CD4-positive, alpha-beta T cell treated with Interleukin-21 for 1 hour (primary cell): ENCODE measurements at regions not wholly inside any gene's neighbourhood (a gene's known extent, or its start where the extent isn't known, plus 50 kb on each side); places are given as distances from the start of the nearest gene placed in this dataset.

ENCODE experiments used
- DNase-seq: peaks from one replicate; pipeline ENCODE4 v3.0.0-alpha.2; 2020

DNA sequence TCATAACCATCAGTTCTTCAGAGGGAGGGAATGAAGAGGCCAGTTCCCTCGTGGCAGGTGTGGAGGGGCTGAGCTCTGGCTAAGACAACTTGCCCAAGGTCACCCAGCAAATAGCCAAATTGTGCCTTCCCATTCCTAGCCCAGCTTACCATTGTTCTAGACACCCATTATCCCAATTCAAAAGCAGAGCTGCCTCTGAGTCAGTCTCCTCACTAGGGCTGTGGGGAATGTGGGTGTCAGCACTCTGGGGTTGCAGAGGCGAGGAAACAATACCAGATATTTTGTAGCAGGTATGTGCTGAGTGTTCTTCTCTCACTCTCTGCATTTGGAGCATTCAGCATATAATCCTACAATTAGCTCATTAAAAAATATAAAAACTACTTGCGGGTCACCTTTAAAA is 270.8 kb downstream of the PSAT1 start:
- no peak for DNase-seq

DNA sequence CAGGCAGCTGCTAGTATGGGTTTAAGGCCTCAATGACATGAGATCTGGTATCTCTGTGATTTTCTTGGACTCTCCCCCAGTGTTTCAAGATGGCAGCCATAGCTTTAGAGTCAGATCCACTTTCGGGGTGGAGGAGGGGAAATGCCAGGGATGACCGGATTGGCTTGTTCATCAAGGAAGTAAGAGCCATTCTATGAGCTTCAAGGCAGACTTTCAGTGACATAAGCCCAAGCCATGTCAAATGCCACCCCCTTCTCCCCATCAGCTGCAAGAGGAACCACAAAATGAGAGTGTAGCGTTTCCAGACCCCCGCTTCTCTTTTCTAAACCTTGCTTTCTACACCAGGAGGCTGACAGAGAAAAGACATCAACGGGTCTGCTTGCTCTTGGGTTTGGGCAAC is 271.8 kb downstream of the PSAT1 start:
- DNase-seq = no peak

- no peak for DNase-seq
Observed at GRCh38 chr9:78572266-78572665, 275.3 kb downstream of the PSAT1 start.

- DNase-seq = no peak
Observed at GRCh38 chr9:78573205-78573604, 276.3 kb downstream of the PSAT1 start.

GRCh38 chr9:78573669-78574068 is 276.7 kb downstream of the PSAT1 start:
- no peak for DNase-seq

DNA sequence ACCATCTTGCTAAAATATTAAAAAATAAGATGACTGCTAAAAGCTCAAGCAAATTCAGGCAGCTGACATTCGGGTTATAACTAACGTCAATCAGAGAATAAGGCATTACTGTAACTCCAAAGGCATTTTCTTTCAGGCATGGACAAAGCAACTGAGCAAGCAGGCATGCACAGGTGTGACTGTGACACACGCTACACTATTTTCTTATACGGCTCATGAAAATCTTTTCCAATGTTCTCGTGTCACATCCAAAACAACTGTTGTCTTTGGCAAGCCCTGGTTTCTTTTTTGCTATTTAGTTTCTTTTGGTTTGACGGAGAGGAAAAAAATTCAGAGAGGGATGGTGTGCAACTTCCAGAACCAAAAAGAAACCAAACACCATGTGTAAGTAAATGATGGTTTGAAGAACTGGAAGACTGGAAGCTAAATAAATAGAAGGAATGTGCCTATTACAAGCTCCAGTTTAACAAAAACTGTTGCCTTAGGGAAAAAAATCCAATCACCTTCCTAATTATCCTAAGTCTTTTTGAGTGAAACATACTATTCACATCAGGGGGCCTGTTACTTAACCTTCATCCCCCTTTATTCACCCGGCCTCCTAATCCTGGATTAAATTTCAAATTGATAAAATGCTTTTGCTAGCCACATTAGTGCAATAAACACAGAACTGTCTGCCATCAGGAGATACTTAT is 277.6 kb downstream of the PSAT1 start:
- DNase-seq = no peak

GRCh38 chr9:78575081-78575480 is 278.2 kb downstream of the PSAT1 start:
- no peak for DNase-seq

- no peak for DNase-seq
Observed at GRCh38 chr9:78575771-78576170, 278.8 kb downstream of the PSAT1 start.

DNA sequence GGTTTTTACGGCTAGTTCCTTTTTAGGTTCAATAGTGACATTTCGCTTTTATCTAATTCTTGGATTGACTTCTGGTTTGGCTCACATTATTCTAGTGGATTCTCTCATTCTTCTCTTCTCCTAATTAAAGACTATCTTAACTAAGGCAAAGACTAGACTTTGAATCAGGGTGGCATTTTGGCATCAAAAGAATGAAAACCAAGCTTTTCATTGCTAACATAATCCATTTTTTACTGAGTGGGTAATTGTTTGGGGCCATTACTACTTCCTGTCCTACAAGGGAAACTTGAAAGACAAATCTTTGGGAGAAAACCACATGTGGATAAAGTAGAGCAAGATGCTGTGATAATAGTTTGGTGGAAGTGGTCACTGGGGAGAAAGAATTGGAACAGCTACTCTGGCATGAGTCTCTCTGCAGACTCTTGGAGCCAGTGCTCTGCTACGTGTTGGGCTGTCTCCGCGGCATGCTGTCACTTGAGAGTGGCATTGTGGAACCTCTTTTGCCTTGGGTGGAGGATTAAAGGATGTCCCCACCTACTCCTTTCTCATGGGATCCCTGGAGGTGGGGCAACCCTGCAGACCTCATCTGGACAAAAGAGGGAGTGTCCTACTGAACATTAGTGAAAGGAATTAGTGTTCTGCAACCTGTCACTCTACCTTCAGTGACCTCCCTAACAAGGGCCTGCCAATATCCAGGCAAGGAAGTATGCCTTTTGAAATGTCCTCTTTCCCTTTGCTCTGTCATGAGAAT is 280.4 kb downstream of the PSAT1 start:
- no peak for DNase-seq

- DNase-seq = no peak
Observed at GRCh38 chr9:78578072-78578471, 281.1 kb downstream of the PSAT1 start.

- DNase-seq = no peak
Observed at GRCh38 chr9:78582821-78583220, 285.9 kb downstream of the PSAT1 start.

GRCh38 chr9:78584589-78584988 is 287.7 kb downstream of the PSAT1 start:
- DNase-seq = no peak

DNA sequence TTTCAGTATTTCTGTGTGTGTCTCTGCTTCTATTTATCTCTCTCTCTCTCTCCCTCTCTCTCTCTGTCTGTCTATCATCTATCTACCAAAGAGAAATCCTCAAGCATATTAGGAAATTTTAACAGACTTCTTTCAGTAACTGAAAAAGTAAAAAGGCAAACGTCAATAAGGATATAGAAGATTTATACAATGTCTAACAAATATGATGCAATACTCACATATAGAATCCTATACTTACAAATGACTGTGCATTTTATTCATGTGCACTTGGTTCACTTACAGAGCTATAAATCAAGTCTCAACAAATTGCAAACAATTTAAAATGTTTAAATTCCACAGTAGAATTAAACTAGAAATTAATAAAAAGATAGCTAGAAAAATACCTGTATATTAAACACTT is 289.0 kb downstream of the PSAT1 start:
- no peak for DNase-seq

DNA sequence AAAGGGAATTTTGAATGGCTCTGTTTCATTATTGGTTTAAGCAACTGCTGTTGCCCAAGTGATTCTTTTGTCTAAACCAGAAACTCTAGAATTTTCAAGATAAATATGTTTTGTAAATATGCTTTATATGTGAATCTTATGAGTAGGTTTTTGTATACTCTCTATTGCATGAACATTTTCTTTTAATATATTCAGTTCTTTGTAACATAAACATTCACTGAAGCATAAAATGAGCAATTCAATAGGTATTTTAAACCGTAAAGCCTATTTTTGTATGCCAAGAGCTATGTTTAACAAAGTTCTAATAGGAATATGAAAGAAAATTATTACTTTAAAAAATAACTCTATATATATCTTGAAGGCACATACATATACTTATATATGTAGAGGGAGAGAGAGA is 293.1 kb downstream of the PSAT1 start:
- DNase-seq = no peak

DNA sequence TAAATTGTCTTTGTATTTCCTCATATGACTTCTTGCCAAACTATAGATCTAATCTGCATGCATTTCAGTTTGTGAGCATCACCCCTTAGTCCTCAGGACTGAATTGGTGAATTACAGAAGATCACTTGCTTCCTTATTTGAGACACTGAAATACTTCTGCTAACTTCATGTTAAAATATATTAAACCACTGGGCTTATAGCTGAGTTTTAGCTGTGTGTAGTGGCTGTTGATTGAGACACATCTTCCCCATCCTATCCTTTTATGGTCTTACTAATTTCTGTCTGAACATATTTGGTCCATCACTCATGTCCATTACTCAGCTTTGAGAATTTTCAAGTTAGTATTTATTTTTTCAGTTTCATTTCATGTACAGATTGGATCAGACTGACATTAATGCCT is 295.9 kb downstream of the PSAT1 start:
- DNase-seq = no peak

DNA sequence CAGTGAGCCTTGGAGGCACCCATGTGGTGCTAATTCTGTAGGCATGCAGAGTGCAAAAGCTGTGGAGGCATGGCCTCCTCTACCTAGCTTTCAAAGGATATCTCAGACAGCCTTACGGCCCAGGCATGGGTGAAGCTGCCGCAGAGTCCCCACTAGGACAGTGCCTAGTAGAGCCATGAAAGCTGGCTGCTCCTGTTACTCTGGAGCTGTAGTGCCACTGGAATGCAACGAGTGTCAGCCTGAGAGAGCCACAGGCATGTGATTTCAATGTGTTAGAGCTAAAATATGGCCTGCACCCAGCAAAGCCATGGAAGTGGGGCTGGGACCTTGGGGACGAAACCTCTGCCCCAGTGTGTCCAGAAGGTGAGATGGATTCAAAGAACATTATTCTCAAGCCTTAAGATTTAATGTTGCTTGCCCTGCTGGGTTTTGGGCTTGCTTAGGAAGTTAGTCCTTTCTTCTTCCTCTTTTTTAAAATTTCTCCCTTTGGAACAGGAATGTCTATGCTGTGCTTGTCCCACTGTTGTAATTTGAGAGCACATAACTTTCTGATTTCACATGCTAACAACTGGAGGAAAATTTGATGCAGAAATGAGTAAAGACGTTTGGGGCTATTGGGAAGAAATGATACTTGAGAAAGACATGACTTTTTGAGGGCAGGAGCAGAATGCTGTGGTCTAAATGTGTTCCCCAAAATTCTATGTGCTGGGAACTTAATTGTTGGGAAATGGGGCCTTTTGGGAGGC is 298.4 kb downstream of the PSAT1 start:
- no peak for DNase-seq

GRCh38 chr9:78596346-78596745 is 299.4 kb downstream of the PSAT1 start:
- no peak for DNase-seq

GRCh38 chr9:78598120-78598519 is 301.2 kb downstream of the PSAT1 start:
- DNase-seq = no peak

- no peak for DNase-seq
Observed at GRCh38 chr9:78599926-78600325, 303.0 kb downstream of the PSAT1 start.

DNA sequence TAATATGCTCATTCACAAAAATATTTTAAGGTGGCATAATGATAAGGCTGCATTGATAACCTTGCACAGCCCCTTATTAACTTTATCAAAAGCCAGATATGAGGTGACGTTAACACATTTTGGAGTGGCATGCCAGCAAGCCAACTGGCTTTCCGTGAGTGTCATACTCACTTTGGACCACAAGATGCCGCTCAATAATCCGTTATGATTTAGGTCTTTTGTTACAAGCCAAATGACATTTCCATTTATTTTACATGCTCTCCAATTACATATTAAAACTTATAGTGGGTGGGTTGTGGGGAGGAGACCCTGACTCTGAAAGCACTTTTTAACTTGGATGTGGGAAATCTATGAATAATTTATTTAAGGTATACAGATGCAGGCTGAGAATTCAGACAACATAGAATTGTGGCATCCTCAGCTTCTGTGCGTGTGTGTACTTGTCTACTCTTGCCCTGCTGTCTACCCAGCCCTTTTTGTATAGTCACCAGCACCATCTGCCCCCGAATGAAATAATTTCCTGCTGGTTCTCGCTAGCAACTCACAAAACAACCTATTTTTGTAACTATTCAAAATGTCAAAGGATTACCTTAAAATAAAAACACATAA is 305.1 kb downstream of the PSAT1 start:
- DNase-seq = peak; percentile 4

DNA sequence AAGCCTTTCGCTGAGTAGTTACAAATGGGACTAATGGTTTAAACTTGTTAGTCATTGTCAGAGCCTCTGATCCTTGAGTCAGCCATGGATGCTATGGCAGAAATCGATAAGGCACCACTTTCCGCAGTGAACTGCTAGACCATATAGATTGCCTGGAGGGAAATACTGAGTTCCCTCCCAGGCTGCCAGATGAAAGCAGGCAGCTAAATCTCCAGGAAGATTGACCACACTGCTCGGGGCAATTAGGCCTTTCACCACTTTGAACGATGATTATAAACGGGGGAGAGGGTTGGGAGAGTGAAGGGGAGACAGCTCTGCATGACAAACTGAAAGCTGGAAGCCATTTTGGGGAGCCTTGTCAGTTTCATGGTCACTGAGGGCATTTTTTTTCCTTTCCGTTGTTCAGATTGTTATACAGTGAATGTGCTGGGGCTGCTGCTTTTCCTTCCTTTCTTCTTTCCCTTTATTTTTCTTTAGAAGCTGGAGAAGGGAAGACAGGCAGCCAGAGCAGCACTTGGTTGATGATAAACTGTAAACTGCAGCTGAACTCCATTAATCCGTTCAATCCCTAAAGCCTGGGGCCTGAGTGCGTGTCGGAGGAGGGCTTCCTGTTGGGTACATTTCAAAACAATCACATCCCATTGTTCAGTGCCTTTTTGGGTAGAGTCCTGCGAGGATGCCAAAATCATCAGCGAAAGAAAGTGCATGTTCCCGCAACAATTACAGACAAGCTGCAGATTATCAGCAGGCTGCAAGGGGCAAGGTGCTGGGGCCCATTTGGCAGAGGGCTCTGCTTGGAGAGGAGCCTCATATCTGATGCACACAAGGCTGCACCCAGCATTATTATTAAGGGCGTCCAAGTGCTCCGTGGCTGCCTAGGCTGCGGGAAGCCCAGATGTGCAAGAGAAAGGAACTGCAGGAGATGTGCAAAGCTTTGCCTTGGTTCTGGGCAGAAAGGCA is 308.4 kb downstream of the PSAT1 start:
- no peak for DNase-seq

DNA sequence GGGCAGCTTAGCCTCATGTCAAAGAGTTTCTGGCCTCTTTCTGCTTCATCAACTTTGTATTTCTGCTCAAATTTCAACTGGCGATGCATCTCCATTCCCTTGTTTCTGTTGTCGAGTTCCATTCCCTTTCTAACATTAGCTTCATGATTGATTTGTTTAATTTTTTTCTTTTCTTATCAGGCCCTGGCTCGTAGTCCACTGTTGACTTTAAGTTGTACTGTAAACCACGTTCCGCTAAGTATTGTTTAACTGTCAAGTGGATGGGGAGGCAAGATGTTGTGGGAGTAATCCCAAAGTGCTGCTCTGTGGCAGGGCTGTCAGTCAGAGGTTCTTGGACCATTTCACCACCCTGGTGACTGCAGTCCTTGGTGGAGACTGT is 309.1 kb downstream of the PSAT1 start:
- DNase-seq = no peak
